ENCODE measurements at regions not wholly inside any gene's neighbourhood (a gene's known extent, or its start where the extent isn't known, plus 50 kb on each side); places are given as distances from the start of the nearest gene placed in this dataset.

- TF ChIP-seq CTCF (IDR thresholded peaks at IDR 0.05) (no peak), POLR2A (IDR thresholded peaks at IDR 0.05) (no peak)
These were observed 279.6 kb downstream of the PDGFC start for GRCh38 chr4:156692016-156692415.

All from lower leg skin (tissue), 3 donors.